OCI-LY3 (cell line): ENCODE measurements at regions not wholly inside any gene's neighbourhood (a gene's known extent, or its start where the extent isn't known, plus 50 kb on each side); places are given as distances from the start of the nearest gene placed in this dataset.

Source experiments
- H2AFZ ChIP-seq: fragments of 200-600, 300-600 bp; shearing (Covaris generic); 2 replicates; pipeline ENCODE4 v1.6.0; 2014; ENCODE audit warnings: antibody characterized with exemption, low read depth, low read length
- H3K27ac ChIP-seq: fragments of 200-600, 300-600 bp; sonication (generic); 2 replicates; pipeline ENCODE4 v1.5.1; 2014; ENCODE audit warnings: mild to moderate bottlenecking, low read length, moderate library complexity, mixed read lengths
- H3K27me3 ChIP-seq: fragments of 200-600, 300-600 bp; sonication (generic); 2 replicates; pipeline ENCODE4 v1.6.1; 2014; ENCODE audit warnings: low read depth, low read length, mixed read lengths
- H3K36me3 ChIP-seq: fragments of 200-600, 300-600 bp; sonication (generic); replicated peaks from 2 replicates; pipeline ENCODE3; 2014; ENCODE audit warnings: low read depth, low read length, mixed read lengths
- H3K4me1 ChIP-seq: fragments of 300-600, 200-600 bp; sonication (generic); 2 replicates; pipeline ENCODE4 v1.6.1; 2014; ENCODE audit warnings: low read length, mixed read lengths
- H3K4me2 ChIP-seq: fragments of 200-600, 300-600 bp; sonication (generic); 2 replicates; pipeline ENCODE4 v1.6.1; 2014; ENCODE audit warnings: low read length, mixed read lengths
- H3K4me3 ChIP-seq: fragments of 300-600, 200-600 bp; sonication (generic); 2 replicates; pipeline ENCODE4 v1.5.1; 2014; ENCODE audit warnings: antibody characterized with exemption, mild to moderate bottlenecking, low read length, moderate library complexity
- H3K79me2 ChIP-seq: fragments of 300-600, 200-600 bp; shearing (Covaris generic); 2 replicates; pipeline ENCODE4 v1.6.1; 2014; ENCODE audit warnings: mild to moderate bottlenecking, low read length, mixed read lengths
- H3K9ac ChIP-seq: fragments of 300-600, 200-600 bp; shearing (Covaris generic); 2 replicates; pipeline ENCODE4 v1.6.0; 2014; ENCODE audit warnings: mild to moderate bottlenecking, low read length, moderate library complexity
- H3K9me3 ChIP-seq: fragments of 200-600, 300-600 bp; shearing (Covaris generic); 2 replicates; pipeline ENCODE4 v1.6.1; 2014; ENCODE audit warnings: low read length, mixed read lengths; ENCODE audit not compliant: insufficient read depth
- H4K20me1 ChIP-seq: fragments of 200-600, 300-600 bp; sonication (generic); 2 replicates; pipeline ENCODE4 v1.6.1; 2016; ENCODE audit warnings: low read length, mixed read lengths; ENCODE audit not compliant: insufficient read depth
- EZH2phosphoT487 ChIP-seq: fragments of 200-600 bp; shearing (Covaris generic); IDR thresholded peaks from 2 replicates; pipeline ENCODE4 v1.6.1; 2018; ENCODE audit warnings: antibody characterized with exemption, mixed run types, low read depth
- TF ChIP-seq, protein P1 (sequence below): fragments of 200-600, 300-600 bp; sonication (generic); IDR thresholded peaks from 2 replicates; pipeline ENCODE4 v1.5.1; 2014; ENCODE audit warnings: antibody characterized with exemption, low read length, low read depth

DNA sequence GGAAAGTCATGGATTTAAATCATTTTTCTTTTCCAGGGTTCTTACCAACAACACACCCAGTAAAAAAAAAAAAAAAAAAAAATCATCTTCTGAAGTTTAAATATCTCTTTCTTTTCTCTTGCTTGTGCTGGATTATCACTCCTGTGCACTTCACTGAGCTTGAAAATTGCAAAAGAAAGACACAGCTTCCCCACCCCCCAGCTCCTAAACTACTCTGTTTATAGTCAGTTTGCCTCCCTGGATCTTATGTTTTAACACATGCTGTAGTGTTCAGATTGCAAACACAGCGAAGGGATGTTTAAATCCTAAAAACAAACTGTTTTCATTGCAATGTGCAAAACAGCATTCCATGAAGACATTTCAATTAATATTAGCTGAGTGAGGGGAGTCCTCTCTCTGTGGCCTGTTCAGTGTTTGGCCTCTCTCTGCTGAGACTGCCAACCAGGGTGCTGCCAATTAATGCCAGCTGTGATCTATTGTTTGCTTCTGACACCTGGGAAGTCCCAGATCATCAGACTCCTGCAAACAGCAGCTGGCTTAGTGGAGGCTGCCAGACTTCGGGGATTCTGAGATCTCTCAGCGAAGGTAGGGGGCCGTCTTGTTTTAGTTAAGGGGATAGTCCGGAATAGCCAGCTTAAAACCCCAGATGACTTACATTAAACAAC, 171.1 kb upstream of the PITX2 start:
- no peaks in the 10 kb centered on the region for H3K4me1 ChIP-seq
- no peak overlapping the region for H3K4me2 ChIP-seq
- no peak overlapping the region for H2AFZ ChIP-seq
- no peak overlapping the region for H3K9ac ChIP-seq
- H3K9me3 ChIP-seq, result no peaks in the 10 kb centered on the region
- 0 out of 2 replicates have a peak, but pooled peaks cover 3% of the 10 kb centered on the region for H3K27me3 ChIP-seq
- no peaks in the 10 kb centered on the region for H3K79me2 ChIP-seq
- H3K4me3 ChIP-seq, result no peak overlapping the region
- no peaks in the 10 kb centered on the region for H3K36me3 ChIP-seq
- H4K20me1 ChIP-seq, result no peaks in the 10 kb centered on the region
- no peak overlapping the region for H3K27ac ChIP-seq
- TF ChIP-seq, protein P1, sequence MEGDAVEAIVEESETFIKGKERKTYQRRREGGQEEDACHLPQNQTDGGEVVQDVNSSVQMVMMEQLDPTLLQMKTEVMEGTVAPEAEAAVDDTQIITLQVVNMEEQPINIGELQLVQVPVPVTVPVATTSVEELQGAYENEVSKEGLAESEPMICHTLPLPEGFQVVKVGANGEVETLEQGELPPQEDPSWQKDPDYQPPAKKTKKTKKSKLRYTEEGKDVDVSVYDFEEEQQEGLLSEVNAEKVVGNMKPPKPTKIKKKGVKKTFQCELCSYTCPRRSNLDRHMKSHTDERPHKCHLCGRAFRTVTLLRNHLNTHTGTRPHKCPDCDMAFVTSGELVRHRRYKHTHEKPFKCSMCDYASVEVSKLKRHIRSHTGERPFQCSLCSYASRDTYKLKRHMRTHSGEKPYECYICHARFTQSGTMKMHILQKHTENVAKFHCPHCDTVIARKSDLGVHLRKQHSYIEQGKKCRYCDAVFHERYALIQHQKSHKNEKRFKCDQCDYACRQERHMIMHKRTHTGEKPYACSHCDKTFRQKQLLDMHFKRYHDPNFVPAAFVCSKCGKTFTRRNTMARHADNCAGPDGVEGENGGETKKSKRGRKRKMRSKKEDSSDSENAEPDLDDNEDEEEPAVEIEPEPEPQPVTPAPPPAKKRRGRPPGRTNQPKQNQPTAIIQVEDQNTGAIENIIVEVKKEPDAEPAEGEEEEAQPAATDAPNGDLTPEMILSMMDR, result no peak
- no peak for TF ChIP-seq EZH2phosphoT487

DNA sequence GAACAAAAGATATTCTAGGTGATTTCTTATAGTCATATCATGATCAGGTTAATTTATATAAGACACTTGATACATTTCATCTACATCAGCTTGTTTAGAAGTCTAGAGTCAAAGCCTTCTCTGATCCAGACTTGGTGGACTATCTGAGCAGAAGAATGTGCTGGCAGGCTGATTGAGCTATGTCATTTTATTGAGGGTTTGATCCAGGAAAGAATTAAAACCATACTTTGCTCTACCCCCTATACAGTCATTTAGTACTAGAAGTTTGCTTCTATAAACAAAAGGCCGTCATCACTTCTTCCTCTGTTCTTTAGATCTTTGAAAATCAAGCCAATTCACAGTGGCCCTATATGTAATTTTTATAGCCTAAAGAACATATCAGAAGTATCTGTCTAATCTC, 173.1 kb upstream of the PITX2 start:
- Histone ChIP-seq H3K27ac (no peak overlapping the region), H3K4me3 (no peak overlapping the region), H3K4me1 (no peaks in the 10 kb centered on the region), H3K27me3 (no peaks in the 10 kb centered on the region), H4K20me1 (no peaks in the 10 kb centered on the region), H3K79me2 (no peaks in the 10 kb centered on the region), H3K36me3 (no peaks in the 10 kb centered on the region), H3K9me3 (no peaks in the 10 kb centered on the region), H2AFZ (no peak overlapping the region), H3K9ac (no peak overlapping the region), H3K4me2 (no peak overlapping the region)
- no peak for TF ChIP-seq EZH2phosphoT487
- TF ChIP-seq, protein P1, result no peak

DNA sequence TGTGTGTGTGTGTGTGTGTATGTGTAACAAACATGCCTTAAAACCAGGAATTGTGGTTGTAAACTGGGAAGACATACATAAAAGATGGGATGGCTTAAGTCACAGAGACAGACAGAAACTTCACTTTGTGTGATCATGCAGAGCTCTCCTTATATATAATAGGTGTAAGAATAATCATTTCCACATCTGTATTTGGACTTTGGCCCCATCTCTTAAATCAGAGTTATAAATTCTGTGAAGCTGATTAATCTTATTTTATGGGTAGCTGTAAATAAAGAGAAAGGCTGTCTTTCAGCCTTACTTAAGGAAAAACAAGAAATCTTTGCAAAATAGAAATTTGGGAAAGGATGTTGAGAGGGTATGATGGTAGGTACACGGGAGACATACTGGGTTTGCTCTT, 174.6 kb upstream of the PITX2 start:
- H4K20me1 ChIP-seq, result no peaks in the 10 kb centered on the region
- H3K4me1 ChIP-seq, result no peaks in the 10 kb centered on the region
- no peaks in the 10 kb centered on the region for H3K36me3 ChIP-seq
- no peaks in the 10 kb centered on the region for H3K9me3 ChIP-seq
- no peak overlapping the region for H3K4me3 ChIP-seq
- no peak overlapping the region for H3K27ac ChIP-seq
- H3K27me3 ChIP-seq, result no peaks in the 10 kb centered on the region
- H3K9ac ChIP-seq, result no peak overlapping the region
- H3K4me2 ChIP-seq, result no peak overlapping the region
- no peak overlapping the region for H2AFZ ChIP-seq
- no peaks in the 10 kb centered on the region for H3K79me2 ChIP-seq
- TF ChIP-seq EZH2phosphoT487, result no peak
- TF ChIP-seq, protein P1, result no peak

DNA sequence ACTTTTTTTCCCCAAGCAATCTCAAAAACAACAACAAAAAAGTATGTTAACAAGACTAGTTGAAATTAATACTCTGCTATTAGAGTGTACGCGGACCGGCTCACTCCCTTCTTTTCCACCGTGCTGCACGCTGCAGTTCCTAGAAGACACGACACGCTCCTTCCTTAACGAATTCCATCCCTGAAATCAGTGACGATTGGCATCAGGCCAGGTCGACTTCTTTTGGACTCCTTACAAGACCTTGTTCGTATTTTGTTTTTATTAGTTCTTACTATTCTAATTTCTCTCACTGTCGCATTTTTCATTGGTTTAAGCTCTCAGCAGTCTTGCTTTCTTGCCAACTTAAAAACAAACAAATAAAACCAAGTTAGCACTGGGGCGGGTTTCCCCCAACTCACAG, 175.8 kb upstream of the PITX2 start:
- Histone ChIP-seq H3K27me3 (no peaks in the 10 kb centered on the region), H3K9me3 (no peaks in the 10 kb centered on the region), H3K4me3 (no peak overlapping the region), H3K9ac (no peak overlapping the region), H4K20me1 (no peaks in the 10 kb centered on the region), H3K79me2 (no peaks in the 10 kb centered on the region), H3K4me1 (no peaks in the 10 kb centered on the region), H2AFZ (no peak overlapping the region), H3K36me3 (no peaks in the 10 kb centered on the region), H3K27ac (no peak overlapping the region), H3K4me2 (no peak overlapping the region)
- TF ChIP-seq, protein P1, result no peak
- no peak for TF ChIP-seq EZH2phosphoT487
